GM19023 (cell line): ENCODE measurements at regions not wholly inside any gene's neighbourhood (a gene's known extent, or its start where the extent isn't known, plus 50 kb on each side); places are given as distances from the start of the nearest gene placed in this dataset.
"Not testable (repeated sequence)": the region's sequence is repeated elsewhere in the genome, so short reads cannot be mapped to it uniquely, and the experiment has no call there.

ENCODE experiments used
- ATAC-seq: cut with Tn5 transposase; IDR thresholded peaks from one replicate; pipeline ENCODE4 v1.9.1; 2021; ENCODE audit warnings: mild to moderate bottlenecking, moderate library complexity; ENCODE audit not compliant: unreplicated experiment

DNA sequence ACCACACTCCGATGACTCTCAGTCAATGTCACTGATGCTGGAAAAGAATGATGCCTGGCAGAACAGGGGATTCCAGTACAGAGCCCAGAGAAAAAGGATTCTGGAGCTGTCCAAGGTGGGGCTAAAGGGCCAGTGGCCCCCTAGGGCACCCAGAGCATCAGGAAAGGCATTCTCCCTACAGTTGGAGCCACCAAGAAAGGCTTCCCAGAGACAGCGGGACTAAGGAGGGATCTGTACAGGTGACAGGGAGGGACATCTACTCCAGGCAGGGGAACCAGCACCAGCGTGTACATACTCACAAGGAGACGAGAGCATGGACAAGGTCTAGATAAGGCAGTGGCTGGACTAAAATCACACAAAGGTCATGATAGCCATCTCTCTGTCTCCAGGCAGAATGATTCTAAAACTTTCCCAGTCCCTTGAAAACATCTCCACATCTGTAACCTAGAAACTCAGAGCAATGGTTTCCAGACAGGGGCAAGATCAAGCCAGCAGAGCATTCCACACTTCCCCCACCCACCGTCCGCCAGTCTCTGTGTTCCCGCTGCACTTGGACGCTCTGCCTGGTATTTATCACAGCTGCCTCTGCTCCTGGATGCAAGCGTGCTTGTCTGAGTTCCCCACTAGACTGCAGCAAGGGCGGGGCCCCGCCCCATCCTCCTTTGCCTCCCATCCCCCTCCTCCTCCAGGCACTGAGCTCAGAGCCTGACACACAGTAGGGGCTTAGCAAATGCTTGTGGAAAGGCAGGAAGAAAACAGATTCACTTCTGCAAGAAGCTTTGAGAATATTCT is 111.6 kb upstream of the ZC3H12A start:
- no peak for ATAC-seq

DNA sequence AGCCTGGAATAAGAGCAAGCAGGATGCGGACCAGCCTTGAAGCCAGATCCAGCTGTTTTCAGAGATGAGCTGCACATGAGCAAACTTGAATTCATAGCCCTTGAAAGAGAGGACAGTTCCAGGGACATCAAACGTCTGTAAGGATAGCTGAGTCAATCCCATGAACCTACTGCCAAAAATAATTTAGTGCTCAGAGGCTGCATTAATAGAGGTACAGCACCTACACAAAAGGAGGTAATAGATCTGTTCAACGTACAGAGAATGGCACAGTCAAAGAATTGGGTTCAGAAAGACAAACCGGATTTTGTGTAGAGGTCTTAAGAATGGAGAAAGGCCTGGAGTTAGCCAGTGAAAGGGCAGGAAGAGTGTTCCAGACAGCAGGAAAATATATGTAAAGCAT is 110.8 kb upstream of the ZC3H12A start:
- ATAC-seq, result no peak

DNA sequence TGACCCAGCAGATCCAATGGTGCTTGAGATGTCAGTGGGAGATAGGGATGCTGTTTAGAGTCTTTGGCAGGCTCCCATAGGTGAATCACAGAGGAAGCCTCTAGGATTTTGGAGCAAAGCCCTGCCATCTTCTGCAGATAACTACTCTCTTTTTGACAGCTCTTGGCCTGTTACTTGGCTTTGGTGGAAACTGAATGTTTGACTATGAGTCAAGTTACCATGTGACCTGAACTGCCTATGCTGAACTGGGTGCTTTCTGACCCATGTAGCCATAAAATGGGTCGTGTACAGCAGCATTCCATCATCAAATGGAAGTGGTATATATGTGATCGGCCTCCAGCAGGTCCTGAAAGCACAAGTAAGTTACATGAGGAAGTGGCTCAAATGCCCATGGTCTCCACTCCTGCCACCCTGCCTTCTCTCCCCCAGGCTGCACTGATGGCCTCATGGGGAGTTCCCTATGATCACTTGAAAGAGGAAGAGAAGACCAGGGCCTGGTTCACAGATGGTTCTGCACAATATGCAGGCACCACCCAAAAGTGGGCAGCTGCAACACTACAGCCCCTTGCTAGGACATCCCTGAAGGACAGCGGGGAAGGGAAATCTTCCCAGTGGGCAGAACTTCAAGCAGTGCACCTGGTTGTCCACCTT is 105.6 kb upstream of the ZC3H12A start:
- ATAC-seq, result not testable (repeated sequence)

DNA sequence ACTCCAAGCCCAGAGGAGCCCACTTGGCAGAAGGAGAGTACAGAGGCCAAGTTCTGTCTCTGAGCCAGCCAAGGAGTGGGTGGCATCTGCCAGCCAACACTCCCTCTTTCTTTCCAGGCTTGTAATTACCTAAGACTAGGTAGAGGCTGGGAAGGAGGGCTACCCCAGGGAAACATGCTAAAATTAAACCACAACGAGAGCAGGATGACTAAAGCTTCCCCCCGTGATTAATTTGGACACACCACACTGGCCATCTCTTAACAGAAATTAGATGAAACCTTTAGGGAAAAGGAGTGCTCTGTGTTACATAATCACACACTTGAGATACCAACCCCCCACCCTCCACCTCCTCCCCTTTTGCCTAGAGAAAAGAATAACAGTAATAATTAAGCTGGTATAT is 102.1 kb upstream of the ZC3H12A start:
- ATAC-seq, result no peak

DNA sequence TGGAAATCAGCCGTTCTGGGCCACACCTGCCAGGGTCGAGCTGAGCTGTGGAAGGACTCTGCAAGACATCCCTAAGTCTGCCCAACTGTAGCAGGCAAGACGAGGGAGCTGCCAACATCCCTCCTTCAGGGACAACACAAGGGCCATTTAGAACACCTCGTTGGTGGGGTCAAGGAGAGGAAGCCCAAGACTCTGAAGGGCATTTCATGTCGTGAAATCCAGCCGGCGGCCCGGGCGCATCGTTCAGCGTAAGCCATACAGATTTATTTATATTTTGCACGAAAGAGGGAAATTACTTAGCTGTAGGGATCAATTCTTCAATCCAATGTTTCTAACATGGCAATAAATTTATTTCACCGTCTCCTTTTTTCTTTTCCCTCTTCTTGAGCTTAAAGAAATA is 101.7 kb upstream of the ZC3H12A start:
- ATAC-seq, result no peak

DNA sequence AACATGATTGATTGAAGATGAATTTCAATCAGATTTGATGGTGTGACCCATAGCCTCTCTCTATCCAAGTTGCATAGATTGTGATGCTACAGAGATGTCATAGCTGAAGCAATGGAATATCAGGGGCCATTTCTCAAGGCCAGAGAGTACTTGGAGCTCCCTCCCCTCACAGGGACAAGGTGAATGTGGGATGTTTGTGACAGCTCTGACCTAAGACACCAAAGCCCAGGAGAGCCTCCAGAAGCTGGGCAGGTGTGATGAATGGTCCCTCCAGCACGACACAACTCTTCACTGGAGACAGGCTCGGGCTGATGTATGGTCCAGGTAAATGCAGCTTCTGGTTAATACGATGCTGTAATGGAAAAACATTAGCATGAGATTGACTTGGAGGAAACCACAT is 101.0 kb upstream of the ZC3H12A start:
- no peak for ATAC-seq

DNA sequence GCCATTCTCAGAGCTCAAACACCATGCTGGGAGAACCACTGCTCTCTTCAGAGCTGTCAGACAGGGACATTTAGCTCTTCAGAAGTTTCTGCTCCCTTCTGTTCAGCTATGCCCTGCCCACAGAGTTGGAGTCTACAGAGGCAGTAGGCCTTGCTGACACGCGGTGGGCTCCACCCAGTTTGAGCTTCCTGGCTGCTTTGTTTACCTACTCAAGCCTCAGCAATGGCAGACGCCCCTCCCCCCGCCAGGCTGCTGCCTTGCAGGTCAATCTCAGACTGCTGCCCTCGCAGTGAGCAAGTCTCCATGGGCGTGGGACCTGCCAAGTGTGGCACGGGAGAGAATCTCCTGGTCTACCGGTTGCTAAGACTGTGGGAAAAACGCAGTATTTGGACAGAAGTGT is 93.8 kb upstream of the ZC3H12A start:
- not testable (repeated sequence) for ATAC-seq

DNA sequence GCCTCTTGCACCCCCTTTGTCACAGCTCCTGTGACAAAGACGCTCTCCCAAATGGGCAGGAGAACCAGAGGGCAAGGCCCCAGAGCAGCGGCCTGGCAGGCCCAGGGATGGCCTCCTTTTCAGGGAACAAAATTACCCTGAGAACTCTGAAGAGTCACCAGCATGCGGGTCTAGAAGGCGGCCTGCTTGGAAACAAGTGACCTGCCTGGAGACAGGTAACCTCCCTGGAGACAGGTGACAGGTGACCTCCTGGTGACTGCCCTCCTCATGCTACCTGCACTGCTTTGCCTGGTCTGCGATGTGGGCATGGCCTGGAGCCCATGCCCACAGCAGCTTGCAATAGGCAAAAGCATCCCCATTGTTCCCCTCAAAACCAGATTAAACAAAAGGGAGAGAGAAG is 86.5 kb upstream of the ZC3H12A start:
- ATAC-seq, result no peak

DNA sequence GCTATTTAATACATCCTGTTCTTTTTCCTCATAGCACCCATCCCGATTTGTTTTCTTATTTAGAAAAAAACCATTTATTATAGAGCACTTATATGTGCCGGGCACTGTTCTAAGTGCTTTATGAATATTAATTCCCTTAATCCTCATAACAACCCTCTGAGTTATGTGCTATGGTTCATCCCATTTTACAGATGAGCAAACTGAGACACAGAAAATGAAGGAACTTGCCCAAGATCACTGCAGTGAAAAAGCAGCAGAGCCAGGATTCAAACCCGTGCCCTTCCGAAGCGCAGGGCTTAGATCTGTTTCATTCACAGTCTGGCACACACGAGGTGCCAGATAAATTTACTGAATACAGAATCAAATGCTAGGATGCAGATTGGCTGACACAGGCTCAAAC is 85.1 kb upstream of the ZC3H12A start:
- ATAC-seq, result no peak

DNA sequence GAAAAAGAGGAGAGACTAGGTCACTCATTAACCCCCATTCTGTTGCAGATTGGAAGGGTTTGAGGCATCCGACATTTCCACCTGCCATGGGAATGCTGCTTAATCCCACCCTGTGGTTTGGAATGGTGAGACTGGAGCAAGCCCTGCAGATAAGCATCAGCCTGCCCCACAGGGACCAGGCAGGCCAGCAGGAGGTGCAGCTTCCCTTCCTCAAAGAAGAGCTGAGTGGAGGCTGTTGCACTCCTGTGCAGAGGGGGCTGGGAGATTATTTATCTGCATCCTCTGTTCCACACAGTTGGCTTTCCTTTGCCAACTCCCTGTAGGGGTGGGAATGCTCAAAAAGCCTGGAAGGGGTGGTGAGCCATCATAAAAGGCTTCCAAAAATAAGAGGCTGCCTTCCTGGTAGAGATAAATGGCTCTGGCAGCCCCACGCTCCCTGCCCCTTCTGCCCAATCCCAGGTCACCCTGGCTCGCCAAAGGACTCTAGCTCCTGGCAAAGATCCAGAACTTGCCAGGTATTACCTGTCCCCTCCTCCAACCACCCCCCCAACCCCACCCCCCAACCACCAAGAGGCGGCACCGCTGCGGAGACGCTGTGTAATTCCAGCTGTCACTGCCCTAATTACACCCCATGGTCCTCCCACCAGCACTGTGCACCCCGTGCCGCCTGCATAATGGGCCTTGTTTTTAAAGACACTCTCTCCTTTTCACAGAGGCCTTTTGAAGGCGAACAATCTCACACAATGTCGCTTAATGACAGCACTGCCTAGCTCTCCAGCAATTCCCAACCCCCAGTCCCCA is 83.0 kb upstream of the ZC3H12A start:
- ATAC-seq, result no peak

DNA sequence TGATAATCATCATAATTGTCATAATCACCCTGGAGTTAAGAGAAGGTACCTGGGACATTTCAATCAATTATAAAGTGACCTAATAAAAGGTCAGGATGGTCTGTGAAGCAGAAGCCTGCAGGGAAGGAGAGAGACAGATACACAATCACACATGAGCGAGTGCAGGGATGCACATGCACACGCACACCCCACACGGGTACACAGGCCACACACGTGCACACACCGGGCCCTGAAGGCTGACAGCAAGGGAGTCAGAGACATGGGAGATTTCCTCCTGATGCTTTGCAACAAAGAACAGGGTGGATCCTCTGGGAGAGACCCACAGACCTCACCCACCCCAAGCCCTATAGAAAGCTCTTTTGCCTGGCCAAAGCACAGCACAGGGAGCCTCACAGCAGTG is 82.3 kb upstream of the ZC3H12A start:
- ATAC-seq, result no peak

DNA sequence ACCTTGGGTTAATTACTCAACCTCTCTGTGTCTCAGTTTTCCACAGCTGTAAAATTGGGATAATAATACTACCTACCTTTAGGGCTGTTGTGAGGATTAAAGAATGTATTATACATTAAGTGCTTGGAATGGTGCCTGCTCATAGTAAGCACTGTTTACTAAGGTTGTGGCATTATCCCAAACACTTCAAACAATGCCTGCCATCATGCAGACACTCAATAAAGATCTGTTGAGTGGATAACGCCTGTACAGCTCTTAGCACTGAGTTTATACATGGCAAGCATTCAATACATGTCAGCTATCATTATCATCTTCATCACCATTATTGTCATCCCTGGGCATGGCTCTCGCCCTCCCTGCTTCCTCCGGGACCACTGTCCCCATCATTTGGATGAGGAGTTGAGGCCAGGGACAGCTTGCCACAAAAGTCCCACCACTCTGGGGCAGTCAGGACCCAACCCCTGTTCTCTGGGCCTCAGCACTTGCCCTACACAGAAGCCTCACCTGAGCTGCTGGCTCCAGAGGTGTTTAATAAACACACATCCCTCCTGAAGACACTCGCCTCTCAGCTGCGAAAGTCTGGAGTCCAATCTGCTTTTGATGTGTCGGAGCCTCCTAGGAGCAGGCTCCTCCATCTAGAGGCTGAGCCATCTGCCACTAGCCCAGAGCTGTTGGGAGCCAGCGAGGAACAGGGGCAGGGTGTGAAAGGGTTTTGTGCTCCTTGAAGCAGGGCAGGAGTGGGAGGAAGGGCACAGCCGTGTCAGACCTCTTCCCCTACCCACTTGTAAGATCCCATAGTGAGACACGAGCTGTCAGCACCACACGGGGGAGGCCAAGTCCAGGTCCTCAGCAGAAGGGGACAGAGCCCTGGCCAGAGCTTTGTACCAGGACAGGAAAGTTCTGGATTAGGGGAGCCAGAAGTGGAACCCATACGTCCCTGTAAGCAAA is 80.9 kb upstream of the ZC3H12A start:
- no peak for ATAC-seq

DNA sequence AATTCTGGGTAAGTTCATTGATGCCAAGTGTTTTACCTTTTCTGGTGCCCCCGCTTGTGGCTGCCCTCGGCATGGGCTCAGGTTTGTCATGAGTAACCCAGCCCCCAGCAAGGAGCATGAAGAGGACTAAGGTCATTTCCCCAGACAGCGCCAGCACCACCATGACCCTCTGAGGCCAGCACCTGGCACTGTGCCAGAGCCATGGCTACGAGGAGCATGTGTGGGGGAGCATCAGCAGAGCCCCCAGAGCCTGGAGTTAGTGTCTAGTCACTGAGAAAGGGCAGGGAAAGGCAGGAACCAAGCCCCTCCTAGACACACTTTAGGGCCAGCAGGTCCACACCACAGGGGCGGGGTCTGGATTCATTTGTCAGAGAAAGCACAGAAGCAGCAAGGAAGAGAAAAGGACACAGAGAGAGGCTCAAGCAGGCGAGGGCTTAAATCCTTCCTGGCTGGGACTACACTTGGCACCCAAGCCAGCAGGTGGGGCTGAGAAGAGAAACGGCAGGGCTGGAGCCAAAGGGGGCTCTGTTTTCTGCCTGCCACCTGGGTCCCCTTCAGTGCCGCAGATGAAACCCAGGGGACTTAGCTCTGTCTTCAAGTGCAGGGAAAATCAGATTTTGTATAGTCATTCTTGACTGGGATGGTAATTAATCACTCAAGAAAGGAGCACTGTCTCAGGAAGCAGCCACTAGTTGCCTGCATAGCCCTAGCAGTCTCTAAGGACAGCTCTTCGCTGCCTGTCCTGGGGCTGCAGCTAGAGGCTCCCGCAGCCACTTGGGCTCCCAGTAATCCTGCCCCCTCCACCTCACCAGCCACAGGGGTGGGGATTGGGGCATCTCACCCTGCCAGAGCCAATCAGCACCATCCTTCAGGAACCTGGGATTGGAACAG is 79.6 kb upstream of the ZC3H12A start:
- no peak for ATAC-seq

DNA sequence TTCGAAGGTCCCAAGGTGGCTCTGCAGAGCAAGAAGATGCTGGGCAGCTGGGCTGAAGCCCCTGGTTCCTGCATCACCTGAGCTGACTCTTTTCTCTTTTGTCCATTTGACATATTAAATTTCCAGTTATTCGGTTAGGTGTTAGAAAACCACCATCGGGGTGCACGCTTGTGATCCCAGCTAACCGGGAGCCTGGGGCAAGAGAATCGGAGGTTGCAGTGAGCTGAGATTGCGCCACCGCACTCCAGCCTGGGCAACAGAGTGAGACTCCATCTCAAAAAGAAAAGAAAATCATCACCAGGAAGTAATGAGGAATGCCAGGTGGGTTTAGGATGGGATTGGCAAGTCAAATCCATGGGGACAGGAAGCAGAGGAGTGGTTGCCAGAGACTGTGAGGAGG is 76.3 kb upstream of the ZC3H12A start:
- no peak for ATAC-seq

DNA sequence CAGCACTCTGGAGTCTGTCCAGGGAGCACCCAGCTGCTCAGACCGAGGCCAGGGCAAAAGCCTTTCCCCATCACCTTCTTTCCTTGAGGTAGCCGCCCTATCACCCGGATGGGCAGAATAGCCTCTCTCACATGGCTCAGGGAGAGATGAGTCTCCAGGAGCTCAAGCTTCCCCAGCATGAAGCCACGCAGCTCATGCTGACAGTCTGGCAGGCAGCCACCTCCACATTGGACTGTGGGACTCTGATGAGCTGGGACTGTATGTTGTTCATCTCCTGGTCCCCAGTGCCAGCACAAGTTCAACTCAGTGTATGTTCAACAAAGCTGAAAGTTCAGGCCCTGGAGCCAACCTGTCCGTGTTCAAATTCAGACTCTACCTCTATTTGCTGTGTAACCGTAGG is 75.2 kb upstream of the ZC3H12A start:
- no peak for ATAC-seq

DNA sequence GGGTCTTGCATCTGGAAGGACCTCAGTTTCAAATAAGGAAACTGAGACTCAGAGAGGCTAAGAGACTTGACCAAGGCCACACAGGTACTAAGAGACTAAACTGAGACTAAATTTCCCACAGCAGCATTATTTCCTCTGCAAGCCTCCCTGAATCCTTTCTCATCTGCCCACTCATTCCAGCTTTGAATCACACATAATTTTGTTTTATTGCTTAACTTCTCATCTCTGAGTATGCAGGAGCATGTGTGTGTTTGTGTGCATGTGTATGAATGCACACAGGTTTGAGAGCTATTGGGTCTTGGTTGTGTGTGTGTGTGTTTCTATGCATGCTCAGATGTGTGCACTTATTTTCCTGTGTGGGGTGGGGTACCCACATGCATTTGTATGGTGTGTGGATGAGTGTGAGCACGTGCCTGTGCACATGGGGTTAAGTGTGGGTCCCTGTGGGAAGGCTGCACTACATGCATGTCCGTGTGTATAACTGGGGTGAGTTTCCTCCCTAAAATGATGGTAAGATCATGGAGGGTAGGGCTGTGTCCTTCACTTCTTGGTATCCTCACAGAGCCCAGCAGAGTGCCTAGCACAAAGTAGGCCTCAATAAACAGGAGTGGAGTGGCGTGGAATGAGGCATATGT is 74.4 kb upstream of the ZC3H12A start:
- no peak for ATAC-seq

DNA sequence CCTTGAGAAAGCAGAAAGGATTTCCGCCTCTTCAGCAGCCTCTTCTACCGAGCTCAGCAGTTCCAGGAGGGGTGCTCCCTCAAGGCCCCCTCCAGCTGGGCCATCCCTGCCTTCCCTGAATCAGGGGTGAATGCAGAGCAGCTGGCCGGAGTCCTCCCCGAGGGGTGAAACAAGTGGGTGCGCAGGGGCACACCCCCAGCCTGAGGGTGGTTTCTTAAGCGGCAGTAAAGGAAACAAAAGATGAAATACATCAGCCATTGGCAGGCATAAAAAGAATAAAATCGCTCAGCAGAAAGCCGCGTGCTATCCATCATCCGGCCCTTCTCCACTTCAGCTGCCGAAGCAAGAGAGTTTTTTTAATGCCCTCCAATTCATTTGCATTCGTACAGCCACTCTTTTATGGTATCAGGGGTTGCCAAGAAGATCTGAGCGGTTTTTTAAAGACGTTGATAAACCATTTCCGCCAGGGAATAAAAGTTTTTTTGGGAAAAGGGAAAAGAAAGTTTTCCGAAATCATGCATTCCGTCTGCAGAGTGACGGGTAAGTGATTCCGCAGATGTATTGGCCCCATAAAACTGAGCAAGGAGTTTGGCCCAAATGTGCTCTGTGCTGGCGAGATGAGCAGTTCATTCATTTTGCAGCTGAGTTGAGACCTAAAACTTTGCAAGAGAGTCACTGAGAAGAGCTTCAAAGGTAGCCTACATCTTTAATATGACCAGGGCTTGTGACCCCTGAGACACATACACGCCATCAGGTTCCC is 73.7 kb upstream of the ZC3H12A start:
- no peak for ATAC-seq

DNA sequence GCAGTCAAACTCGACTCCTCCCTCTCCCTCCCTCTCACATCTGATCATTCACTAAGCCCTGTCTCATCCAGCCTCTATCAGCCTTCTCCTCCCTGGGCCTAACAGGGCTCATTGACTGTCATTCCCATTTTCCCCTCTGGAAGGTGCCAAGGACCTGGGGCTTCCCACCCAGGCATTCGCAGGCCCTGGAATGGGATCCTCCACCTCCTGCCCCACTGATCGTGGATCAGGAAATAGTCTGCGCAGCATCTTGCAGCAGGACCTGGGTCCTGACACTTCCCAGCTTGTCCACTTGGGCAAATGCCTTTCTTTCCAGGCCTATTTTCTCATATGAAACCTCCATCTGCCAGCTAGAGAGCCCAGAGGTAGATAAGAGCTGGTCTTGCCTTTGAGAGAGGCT is 71.2 kb upstream of the ZC3H12A start:
- no peak for ATAC-seq

DNA sequence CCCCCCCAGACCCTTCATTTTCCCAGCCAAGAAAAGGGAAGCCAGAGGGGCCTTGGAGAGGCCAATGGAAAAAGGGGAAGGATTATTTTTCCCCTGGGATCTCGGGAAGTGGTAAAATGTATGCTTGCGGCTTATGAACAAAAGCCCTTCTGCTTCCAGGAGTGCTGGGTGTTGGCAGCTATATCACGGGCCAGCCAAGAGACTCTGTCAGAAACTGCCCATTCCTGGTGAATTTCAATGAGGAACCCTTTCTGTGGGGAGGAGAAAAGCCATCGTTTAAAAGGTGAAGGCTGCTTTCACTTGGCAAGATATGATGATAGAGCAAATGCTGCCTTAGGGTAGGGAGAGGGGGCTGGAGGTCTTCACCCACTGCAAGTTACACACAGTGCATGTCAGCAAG is 69.7 kb upstream of the ZC3H12A start:
- ATAC-seq, result no peak
